Natural killer cell treated with Interleukin-12 subunit alpha and Interleukin-12 subunit beta and Interleukin-15 and Interleukin-18, amount 100 ng/mL, for 72 hours (primary cell): ENCODE measurements at regions not wholly inside any gene's neighbourhood (a gene's known extent, or its start where the extent isn't known, plus 50 kb on each side); places are given as distances from the start of the nearest gene placed in this dataset.
"Not testable (repeated sequence)": the region's sequence is repeated elsewhere in the genome, so short reads cannot be mapped to it uniquely, and the experiment has no call there.

Source experiments
- ATAC-seq, 2 donors: fragments of 150-1000 bp; cut with Tn5 transposase in 1 of 2; sonication (Bioruptor Pico), chemical (Tn5 transposase) in 1 of 2; 2 replicates each; pipeline ENCODE4 v1.10.0; 2021
- DNase-seq: peaks from one replicate; pipeline ENCODE4 v3.0.0; 2022; ENCODE audit warnings: low spot score
- H3K27ac Mint-ChIP-seq, 2 donors: 1 replicate in 1 of 2; 2 replicates in 1 of 2; pipeline ENCODE4 v1.8.0; 2022; ENCODE audit warnings: mixed read lengths in 2 of 2, mild to moderate bottlenecking in 1 of 2, moderate library complexity in 1 of 2
- H3K27me3 Mint-ChIP-seq, 2 donors: 1 replicate in 1 of 2; 2 replicates in 1 of 2; pipeline ENCODE4 v1.8.0; 2022; ENCODE audit warnings: mixed read lengths in 2 of 2
- H3K36me3 Mint-ChIP-seq: one replicate; pipeline ENCODE4 v1.8.0; 2022; ENCODE audit warnings: mixed read lengths
- H3K4me1 Mint-ChIP-seq, 2 donors: 1 replicate in 1 of 2; 2 replicates in 1 of 2; pipeline ENCODE4 v1.8.0; 2022; ENCODE audit warnings: low read depth in 2 of 2, mixed read lengths in 2 of 2, mild to moderate bottlenecking in 1 of 2
- H3K4me3 Mint-ChIP-seq: one replicate; pipeline ENCODE4 v1.8.0; 2022; ENCODE audit warnings: mixed read lengths
- H3K9me3 Mint-ChIP-seq: 2 replicates; pipeline ENCODE4 v1.8.0; 2022; ENCODE audit warnings: mixed read lengths

DNA sequence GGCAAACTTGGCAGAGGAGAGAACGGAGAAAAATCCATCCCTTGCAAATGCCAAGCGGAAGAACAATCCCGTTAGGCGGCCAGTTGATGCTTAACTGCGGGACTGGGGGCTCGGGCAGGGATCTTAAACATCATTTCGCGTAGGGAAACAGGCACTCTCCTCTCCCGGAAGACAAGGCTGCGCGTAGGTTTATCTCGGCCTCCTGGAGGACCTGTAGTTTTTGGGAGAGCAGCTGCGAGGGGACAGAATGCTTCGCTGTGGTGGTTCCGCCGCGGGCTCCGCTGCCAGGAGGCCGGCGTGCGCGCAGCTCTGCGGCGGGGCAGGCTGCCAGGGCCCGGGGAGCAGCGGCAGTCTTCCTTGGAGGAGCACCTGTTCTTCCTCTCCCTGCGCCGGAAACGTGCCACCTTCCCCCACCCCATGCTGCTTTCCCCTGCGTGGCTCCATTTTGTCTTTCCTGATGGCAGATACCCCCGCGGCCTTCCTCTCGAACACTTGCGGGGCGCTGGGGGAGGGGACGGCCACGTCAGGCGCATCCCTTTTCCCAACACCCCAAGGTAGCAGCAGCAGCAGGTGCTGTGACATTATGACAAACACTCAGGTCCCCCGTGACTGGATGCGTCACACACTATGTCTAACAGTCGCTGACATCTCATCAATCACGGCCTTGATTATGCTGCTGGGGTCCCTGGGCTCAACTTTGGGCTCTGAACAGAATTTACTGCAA lies 230.7 kb upstream of the BTBD3 start:
- Mint-ChIP-seq H3K27me3 (no peaks in the 10 kb centered on the region), H3K4me3 (no peak overlapping the region), H3K4me1 (no peaks in the 10 kb centered on the region), H3K27ac (no peak overlapping the region), H3K36me3 (no peaks in the 10 kb centered on the region), H3K9me3 (peaks cover 7% of the 10 kb centered on the region)
- DNase-seq = no peak
- ATAC-seq = no peak

DNA sequence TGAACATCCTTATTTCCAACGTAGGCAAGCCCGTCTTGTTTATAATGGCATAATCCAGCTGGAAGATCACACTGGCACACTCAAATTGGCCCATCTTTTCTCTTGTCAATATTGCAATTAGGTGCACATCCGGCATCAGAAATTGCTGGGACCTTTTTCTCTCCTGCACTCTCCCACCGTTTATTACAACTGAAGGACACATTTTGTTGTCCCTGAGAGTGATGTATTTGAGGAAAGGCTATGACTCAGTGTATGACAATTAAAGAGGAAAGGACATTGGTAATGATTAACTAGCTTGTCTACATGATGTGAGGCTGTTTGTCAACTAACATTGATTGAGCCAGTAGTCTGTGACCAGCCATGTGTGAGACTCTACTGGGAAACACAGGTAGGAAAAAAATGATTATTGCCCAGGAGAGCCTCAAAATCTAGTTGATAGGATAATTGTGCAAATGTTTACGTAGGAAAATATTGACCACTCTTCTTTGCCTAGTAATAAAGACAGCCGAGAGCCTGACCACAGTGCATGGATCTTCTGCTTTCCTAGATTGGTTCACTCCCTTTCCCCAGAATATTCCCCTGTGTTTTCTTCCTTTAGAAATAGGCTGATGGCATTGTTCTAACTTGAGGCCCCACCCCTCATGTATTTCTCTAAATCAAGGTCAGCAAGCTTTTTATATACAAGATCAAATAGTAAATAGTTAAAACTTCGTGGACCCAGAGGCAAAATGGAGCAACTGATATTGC lies 230.0 kb upstream of the BTBD3 start:
- H3K36me3 Mint-ChIP-seq = no peaks in the 10 kb centered on the region
- no peak overlapping the region for H3K27ac Mint-ChIP-seq
- no peak overlapping the region for H3K4me3 Mint-ChIP-seq
- no peaks in the 10 kb centered on the region for H3K4me1 Mint-ChIP-seq
- no peaks in the 10 kb centered on the region for H3K27me3 Mint-ChIP-seq
- ATAC-seq (no peak), DNase-seq (no peak)
- peaks cover 8% of the 10 kb centered on the region for H3K9me3 Mint-ChIP-seq

DNA sequence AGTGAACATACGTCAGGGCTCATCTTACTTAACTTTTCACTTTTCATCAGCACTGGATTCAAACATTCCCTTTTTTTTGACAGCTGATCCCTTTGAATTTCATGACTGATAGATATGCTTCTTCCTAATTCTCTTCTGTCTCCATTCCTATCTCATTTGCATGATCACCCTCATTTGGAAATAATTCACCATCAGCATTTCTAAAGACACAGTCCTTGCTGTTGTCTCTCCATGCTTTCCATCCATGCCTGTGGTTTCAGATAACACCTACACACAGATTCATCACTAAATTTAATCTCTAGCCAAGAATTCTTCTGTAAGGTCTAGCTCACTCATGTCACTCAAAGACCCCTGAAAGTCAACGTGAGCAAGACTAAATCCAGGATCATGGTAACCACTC lies 228.4 kb upstream of the BTBD3 start:
- H3K27me3 Mint-ChIP-seq = no peaks in the 10 kb centered on the region
- no peak overlapping the region for H3K27ac Mint-ChIP-seq
- DNase-seq (no peak), ATAC-seq (no peak)
- H3K9me3 Mint-ChIP-seq = peaks cover 10% of the 10 kb centered on the region
- no peaks in the 10 kb centered on the region for H3K36me3 Mint-ChIP-seq
- H3K4me3 Mint-ChIP-seq = no peak overlapping the region
- no peaks in the 10 kb centered on the region for H3K4me1 Mint-ChIP-seq

DNA sequence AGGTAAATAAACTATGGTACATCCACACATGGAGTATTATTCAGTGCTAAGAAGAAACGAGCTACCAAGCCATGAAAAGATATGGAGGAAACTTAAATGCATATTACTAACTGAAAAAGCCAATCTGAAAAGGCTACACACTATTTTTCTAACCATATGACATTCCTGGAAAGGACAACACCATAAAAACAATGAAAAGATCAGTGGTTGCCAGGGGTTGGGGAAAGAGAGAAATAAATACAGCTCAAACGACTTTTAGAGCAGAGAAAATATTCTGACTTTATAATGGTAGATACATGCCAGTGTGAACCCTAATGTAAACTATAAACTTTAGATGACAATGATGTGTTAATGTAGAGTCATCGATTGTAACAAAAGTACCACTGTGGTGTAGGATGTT lies 225.9 kb upstream of the BTBD3 start:
- ATAC-seq (no peak), DNase-seq (no peak)
- Mint-ChIP-seq H3K27me3 (no peaks in the 10 kb centered on the region), H3K27ac (no peak overlapping the region), H3K4me1 (no peaks in the 10 kb centered on the region), H3K4me3 (no peak overlapping the region), H3K9me3 (peaks cover 15% of the 10 kb centered on the region), H3K36me3 (no peaks in the 10 kb centered on the region)

DNA sequence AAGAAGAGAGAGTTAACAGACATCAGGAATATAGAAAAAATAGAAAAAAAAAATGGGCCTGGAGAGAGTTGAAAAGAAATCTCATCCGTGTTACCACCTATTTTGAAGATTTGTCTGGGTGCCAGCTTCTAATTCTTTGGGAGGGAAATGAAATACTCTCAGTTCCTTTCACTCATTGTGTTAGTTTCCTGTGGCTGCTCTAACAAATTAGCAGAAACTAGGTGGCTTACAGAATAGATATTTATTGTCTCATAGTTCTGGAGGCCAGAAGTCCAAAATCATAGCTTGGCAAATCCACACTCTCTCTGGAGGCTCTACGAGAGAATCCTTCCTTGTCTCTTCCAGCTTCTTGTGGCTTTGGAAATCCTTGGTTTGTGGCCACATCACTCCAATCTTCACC lies 225.1 kb upstream of the BTBD3 start:
- Mint-ChIP-seq H3K4me3 (no peak overlapping the region), H3K4me1 (no peaks in the 10 kb centered on the region), H3K36me3 (no peaks in the 10 kb centered on the region), H3K9me3 (peaks cover 15% of the 10 kb centered on the region), H3K27me3 (no peaks in the 10 kb centered on the region), H3K27ac (no peak overlapping the region)
- DNase-seq (no peak), ATAC-seq (no peak)

DNA sequence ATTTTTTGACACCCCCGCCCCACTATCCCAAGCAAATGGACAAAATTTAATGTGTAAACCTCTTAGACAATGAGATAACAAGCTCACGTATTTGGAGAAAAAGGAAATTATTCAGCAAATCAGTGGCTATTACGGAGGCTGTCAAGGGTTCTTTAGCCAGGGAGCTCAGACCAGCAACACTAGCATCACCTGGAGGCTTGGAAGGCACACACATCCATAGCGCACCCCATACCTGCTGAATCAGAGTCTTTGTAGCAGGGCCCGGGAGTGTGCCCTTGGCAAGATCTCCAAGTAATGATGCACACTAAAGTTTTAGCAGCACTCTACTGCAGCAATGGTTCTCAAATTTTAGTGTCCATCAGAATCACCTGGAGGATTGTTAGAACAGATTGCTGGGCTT lies 223.2 kb upstream of the BTBD3 start:
- no peak for ATAC-seq
- Mint-ChIP-seq H3K36me3 (no peaks in the 10 kb centered on the region), H3K27ac (no peak overlapping the region), H3K27me3 (no peaks in the 10 kb centered on the region), H3K4me3 (no peak overlapping the region), H3K9me3 (peaks cover 14% of the 10 kb centered on the region), H3K4me1 (no peaks in the 10 kb centered on the region)
- DNase-seq = no peak

DNA sequence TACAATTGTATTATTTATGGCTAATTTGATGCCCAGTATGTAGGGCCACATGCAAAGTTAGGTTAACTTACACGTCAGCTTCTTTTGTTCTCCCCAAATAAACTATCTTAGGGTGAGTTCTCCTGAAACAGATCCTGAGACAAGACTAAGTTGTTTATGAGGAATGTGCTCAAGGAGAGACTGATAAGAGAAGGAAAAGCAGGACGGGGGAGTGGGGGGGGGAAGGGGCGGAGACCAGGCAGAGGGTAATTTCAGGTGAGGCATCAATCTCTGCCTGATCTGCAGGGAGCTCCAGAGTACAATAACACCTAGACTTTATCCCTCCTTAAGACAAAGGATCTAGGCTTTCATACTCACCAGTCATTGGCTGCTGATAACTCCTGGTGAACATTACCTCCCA lies 220.6 kb upstream of the BTBD3 start:
- H3K4me3 Mint-ChIP-seq = no peak overlapping the region
- no peak for ATAC-seq
- no peaks in the 10 kb centered on the region for H3K36me3 Mint-ChIP-seq
- no peak overlapping the region for H3K27ac Mint-ChIP-seq
- H3K27me3 Mint-ChIP-seq = no peaks in the 10 kb centered on the region
- H3K9me3 Mint-ChIP-seq = peaks cover 13% of the 10 kb centered on the region
- no peak for DNase-seq
- no peaks in the 10 kb centered on the region for H3K4me1 Mint-ChIP-seq

DNA sequence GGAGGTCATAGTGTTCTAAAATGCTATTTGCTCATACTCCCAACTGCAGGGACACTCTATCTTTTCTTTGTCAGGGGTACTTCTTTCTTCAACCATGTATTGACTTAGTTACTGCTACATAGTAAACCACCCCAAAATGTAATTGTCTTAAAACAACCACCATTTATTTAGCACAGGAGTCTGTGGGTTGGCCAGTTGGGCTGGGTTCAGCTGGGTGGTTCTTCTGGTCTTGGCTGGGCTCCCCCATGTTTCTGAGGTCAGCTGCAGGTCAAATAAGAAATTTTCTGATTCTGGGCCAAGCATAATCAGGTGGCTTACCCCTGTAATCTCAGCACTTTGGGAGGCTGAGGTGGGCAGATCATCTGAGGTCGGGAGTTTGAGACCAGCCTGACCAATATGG lies 220.0 kb upstream of the BTBD3 start:
- H3K4me3 Mint-ChIP-seq = no peak overlapping the region
- H3K9me3 Mint-ChIP-seq = peaks cover 13% of the 10 kb centered on the region
- ATAC-seq = no peak
- no peaks in the 10 kb centered on the region for H3K36me3 Mint-ChIP-seq
- H3K4me1 Mint-ChIP-seq = no peaks in the 10 kb centered on the region
- no peak for DNase-seq
- H3K27ac Mint-ChIP-seq = no peak overlapping the region
- no peaks in the 10 kb centered on the region for H3K27me3 Mint-ChIP-seq

DNA sequence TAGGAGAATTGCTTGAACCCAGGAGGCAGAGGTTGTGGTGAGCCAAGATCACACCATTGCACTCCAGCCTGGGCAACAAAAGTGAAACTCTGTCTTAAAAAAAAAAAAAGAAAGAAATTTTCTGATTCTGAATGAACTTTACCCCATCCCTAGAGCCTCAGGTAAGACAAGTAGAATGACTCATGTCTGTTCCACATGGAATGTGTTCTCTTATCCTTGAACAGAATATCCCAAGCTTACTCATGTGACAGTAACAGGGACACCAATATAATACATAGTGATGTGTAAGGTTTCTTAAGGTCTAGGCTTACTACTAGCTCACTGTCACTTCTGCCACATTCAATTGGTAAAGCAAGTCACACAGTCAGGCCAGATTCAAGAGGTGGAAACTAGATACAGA lies 219.6 kb upstream of the BTBD3 start:
- Mint-ChIP-seq H3K27ac (no peak overlapping the region), H3K36me3 (no peaks in the 10 kb centered on the region), H3K4me3 (no peak overlapping the region), H3K27me3 (no peaks in the 10 kb centered on the region), H3K4me1 (no peaks in the 10 kb centered on the region), H3K9me3 (peaks cover 10% of the 10 kb centered on the region)
- DNase-seq = no peak
- no peak for ATAC-seq

DNA sequence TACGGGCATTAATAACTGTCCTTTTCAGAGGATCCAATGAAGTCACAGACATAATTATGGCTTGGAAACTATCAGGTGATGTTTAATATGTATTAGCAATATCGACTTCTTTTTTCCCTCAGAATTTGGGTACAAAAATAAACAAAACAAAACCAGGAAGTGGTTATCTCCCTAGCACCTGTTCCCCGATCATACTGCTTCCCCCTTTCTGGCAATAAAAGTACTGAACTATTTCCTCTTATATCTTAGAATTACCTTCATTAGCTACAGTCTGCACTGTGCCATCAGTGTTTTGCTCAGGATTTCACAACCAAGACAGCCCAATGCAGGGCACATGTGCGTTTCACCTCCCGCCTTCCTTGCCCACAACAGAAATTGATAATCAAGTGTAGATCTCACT lies 216.9 kb upstream of the BTBD3 start:
- no peak for ATAC-seq
- no peaks in the 10 kb centered on the region for H3K4me1 Mint-ChIP-seq
- H3K27me3 Mint-ChIP-seq = no peaks in the 10 kb centered on the region
- no peak for DNase-seq
- H3K9me3 Mint-ChIP-seq = peaks cover 8% of the 10 kb centered on the region
- peaks cover 6% of the 10 kb centered on the region for H3K36me3 Mint-ChIP-seq
- H3K4me3 Mint-ChIP-seq = no peak overlapping the region
- H3K27ac Mint-ChIP-seq = no peak overlapping the region

DNA sequence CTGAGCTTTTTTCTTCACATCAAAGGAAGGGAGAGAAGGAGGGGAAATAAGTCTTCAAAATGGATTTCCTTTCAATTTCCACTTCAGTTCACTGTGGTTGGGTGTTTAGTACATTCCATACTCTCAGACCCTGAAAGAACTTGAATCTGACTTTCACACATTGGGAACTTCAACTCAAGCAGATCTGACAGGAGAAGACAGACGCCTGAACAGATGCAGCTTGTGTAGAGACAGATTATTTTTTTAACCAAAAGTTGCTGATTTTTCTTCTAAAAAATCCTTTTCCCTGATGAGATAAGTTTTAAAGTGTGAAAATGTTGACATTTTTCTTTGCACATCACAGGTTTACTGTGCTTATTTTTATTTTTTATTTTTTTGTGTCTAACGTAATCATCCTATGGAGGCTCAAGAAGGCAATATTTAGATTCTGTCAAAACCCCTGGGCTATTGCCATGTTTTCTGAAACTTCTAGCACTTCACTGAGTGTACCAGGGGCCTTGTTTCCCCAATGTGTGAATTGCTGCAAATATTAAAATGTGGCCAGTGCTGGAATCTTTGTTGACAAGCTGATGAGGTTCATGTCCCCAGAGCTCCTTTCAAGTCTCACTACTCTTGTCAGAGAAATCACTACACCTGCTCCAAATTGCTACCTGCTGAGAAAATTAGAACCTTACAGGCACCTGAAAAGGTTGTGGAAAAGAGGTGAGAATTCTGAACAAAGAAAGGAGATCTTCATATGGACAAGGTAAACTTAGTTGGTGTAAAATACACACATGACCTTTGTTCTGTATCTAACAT lies 214.8 kb upstream of the BTBD3 start:
- Mint-ChIP-seq H3K36me3 (peaks cover 9% of the 10 kb centered on the region), H3K9me3 (peaks cover 11% of the 10 kb centered on the region), H3K4me3 (no peak overlapping the region), H3K27me3 (no peaks in the 10 kb centered on the region), H3K27ac (no peak overlapping the region), H3K4me1 (no peaks in the 10 kb centered on the region)
- no peak for ATAC-seq
- DNase-seq = no peak

DNA sequence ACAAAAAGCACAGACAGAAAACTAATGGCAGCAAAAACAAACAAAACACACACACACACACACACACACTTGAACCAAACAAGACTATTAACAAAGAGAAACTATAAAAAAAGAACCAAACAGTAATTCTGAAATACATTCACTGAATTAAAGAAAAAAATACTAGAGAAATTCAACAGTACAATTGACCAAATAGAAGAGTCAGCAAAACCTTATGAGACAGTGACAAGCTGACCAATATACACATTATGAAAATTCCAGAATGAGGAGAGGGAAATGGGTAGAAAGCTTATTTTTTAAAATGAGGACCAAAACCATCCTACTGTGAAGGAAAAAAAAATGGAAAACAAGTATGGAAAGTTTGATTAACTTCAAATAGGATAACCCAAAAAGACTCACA lies 212.2 kb upstream of the BTBD3 start:
- peaks cover 12% of the 10 kb centered on the region for H3K9me3 Mint-ChIP-seq
- H3K27me3 Mint-ChIP-seq = no peaks in the 10 kb centered on the region
- no peak overlapping the region for H3K27ac Mint-ChIP-seq
- ATAC-seq (no peak), DNase-seq (no peak)
- peaks cover 9% of the 10 kb centered on the region for H3K36me3 Mint-ChIP-seq
- no peaks in the 10 kb centered on the region for H3K4me1 Mint-ChIP-seq
- no peak overlapping the region for H3K4me3 Mint-ChIP-seq

DNA sequence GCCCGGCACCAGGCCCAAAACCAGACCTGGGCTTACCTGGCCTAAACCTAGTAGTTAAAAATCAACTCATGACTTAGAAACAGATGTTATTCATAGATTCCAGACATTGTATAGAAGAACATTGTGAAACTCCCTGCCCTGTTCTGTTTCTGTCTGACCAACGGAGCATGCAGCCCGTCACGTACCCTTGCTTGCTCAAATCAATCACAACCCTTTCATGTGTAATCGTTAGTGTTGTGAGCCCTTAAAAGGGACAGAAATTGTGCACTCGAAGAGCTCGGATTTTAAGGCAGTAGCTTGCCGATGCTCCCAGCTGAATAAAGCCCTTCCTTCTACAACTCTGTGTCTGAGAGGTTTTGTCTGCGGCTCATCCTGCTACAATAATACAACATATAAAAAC lies 209.5 kb upstream of the BTBD3 start:
- not testable (repeated sequence) for H3K27ac Mint-ChIP-seq, H3K27me3 Mint-ChIP-seq, H3K36me3 Mint-ChIP-seq, H3K9me3 Mint-ChIP-seq, H3K4me1 Mint-ChIP-seq, ATAC-seq, DNase-seq, H3K4me3 Mint-ChIP-seq

DNA sequence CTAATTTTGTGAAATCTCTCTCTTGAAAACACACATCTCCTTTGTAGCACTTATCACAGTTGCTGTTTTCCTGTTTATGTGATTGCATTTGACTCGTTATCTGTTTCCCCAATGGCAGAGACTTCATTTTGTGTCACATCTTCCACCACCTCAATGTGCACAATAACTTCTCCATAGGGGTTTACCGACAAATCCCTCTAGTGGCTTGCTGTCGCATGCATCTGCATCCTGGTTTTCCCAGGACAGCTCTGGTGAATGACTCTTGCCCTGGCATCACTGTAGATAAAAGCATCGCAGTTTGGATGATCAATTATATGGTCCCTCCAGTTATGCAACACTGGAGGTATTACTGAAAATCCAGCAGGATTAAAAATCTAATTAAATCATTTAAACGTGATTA lies 206.5 kb upstream of the BTBD3 start:
- ATAC-seq = no peak
- H3K27ac Mint-ChIP-seq = no peak overlapping the region
- no peaks in the 10 kb centered on the region for H3K27me3 Mint-ChIP-seq
- H3K4me1 Mint-ChIP-seq = no peaks in the 10 kb centered on the region
- no peaks in the 10 kb centered on the region for H3K36me3 Mint-ChIP-seq
- H3K9me3 Mint-ChIP-seq = peaks cover 10% of the 10 kb centered on the region
- no peak for DNase-seq
- no peak overlapping the region for H3K4me3 Mint-ChIP-seq
